ENCODE measurements at regions not wholly inside any gene's neighbourhood (a gene's known extent, or its start where the extent isn't known, plus 50 kb on each side); places are given as distances from the start of the nearest gene placed in this dataset.
A peak's percentile ranks its signal among the peaks of the same experiment; 100 is the strongest.
"Not testable (repeated sequence)": the region's sequence is repeated elsewhere in the genome, so short reads cannot be mapped to it uniquely, and the experiment has no call there.

GRCh38 chr1:196098000-196098399 is 510.2 kb downstream of the KCNT2 start:
- in situ Hi-C loops (cut with HindIII; ENCODE audit: low pct_unique_long_range_greater_than_20kb, low sequenced_read_pairs), result no loop called here
- no peak for DNase-seq (ENCODE audit: low read depth, low spot score)

GRCh38 chr1:196094821-196095220 is 513.4 kb downstream of the KCNT2 start:
- in situ Hi-C loops (cut with HindIII; ENCODE audit: low pct_unique_long_range_greater_than_20kb, low sequenced_read_pairs), result no loop called here
- DNase-seq (ENCODE audit: low read depth, low spot score), result no peak

GRCh38 chr1:196091397-196092135 is 516.7 kb downstream of the KCNT2 start:
- DNase-seq (ENCODE audit: low read depth, low spot score), result no peak
- in situ Hi-C loops (cut with HindIII; ENCODE audit: low pct_unique_long_range_greater_than_20kb, low sequenced_read_pairs), result no loop called here

GRCh38 chr1:196090226-196090625 is 518.0 kb downstream of the KCNT2 start:
- in situ Hi-C loops (cut with HindIII; ENCODE audit: low pct_unique_long_range_greater_than_20kb, low sequenced_read_pairs), result no loop called here
- no peak for DNase-seq (ENCODE audit: low read depth, low spot score)

- DNase-seq (ENCODE audit: low read depth, low spot score), result no peak
- in situ Hi-C loops (cut with HindIII; ENCODE audit: low pct_unique_long_range_greater_than_20kb, low sequenced_read_pairs), result no loop called here
Measured at GRCh38 chr1:196088541-196088940, 519.7 kb downstream of the KCNT2 start.

GRCh38 chr1:196078691-196079090 is 529.5 kb downstream of the KCNT2 start:
- DNase-seq (ENCODE audit: low read depth, low spot score), result no peak
- in situ Hi-C loops (cut with HindIII; ENCODE audit: low pct_unique_long_range_greater_than_20kb, low sequenced_read_pairs), result no loop called here

GRCh38 chr1:196075621-196076020 is 532.6 kb downstream of the KCNT2 start:
- in situ Hi-C loops (cut with HindIII; ENCODE audit: low pct_unique_long_range_greater_than_20kb, low sequenced_read_pairs), result no loop called here
- DNase-seq (ENCODE audit: low read depth, low spot score), result no peak

- DNase-seq (ENCODE audit: low read depth, low spot score), result no peak
- in situ Hi-C loops (cut with HindIII; ENCODE audit: low pct_unique_long_range_greater_than_20kb, low sequenced_read_pairs), result no loop called here
Measured at GRCh38 chr1:196074182-196074581, 534.1 kb downstream of the KCNT2 start.

GRCh38 chr1:196071447-196071846 is 536.8 kb downstream of the KCNT2 start:
- in situ Hi-C loops (cut with HindIII; ENCODE audit: low pct_unique_long_range_greater_than_20kb, low sequenced_read_pairs), result no loop called here
- DNase-seq (ENCODE audit: low read depth, low spot score), result no peak

- no peak for DNase-seq (ENCODE audit: low read depth, low spot score)
- in situ Hi-C loops (cut with HindIII; ENCODE audit: low pct_unique_long_range_greater_than_20kb, low sequenced_read_pairs), result no loop called here
Measured at GRCh38 chr1:196070940-196071339, 537.3 kb downstream of the KCNT2 start.

- in situ Hi-C loops (cut with HindIII; ENCODE audit: low pct_unique_long_range_greater_than_20kb, low sequenced_read_pairs), result no loop called here
- DNase-seq (ENCODE audit: low read depth, low spot score), result no peak
Measured at GRCh38 chr1:196063952-196064351, 544.3 kb downstream of the KCNT2 start.

GRCh38 chr1:196063294-196063693 is 544.9 kb downstream of the KCNT2 start:
- DNase-seq (ENCODE audit: low read depth, low spot score), result no peak
- in situ Hi-C loops (cut with HindIII; ENCODE audit: low pct_unique_long_range_greater_than_20kb, low sequenced_read_pairs), result no loop called here

- no peak for DNase-seq (ENCODE audit: low read depth, low spot score)
- in situ Hi-C loops (cut with HindIII; ENCODE audit: low pct_unique_long_range_greater_than_20kb, low sequenced_read_pairs), result no loop called here
Measured at GRCh38 chr1:196060539-196060938, 547.7 kb downstream of the KCNT2 start.

- in situ Hi-C loops (cut with HindIII; ENCODE audit: low pct_unique_long_range_greater_than_20kb, low sequenced_read_pairs), result no loop called here
- DNase-seq (ENCODE audit: low read depth, low spot score), result peak; percentile 14
Measured at GRCh38 chr1:196059210-196059609, 549.0 kb downstream of the KCNT2 start.

GRCh38 chr1:196056966-196057365 is 551.3 kb downstream of the KCNT2 start:
- DNase-seq (ENCODE audit: low read depth, low spot score), result no peak
- in situ Hi-C loops (cut with HindIII; ENCODE audit: low pct_unique_long_range_greater_than_20kb, low sequenced_read_pairs), result no loop called here

- in situ Hi-C loops (cut with HindIII; ENCODE audit: low pct_unique_long_range_greater_than_20kb, low sequenced_read_pairs), result no loop called here
- DNase-seq (ENCODE audit: low read depth, low spot score), result no peak
Measured at GRCh38 chr1:196049407-196049806, 558.8 kb downstream of the KCNT2 start.

- in situ Hi-C loops (cut with HindIII; ENCODE audit: low pct_unique_long_range_greater_than_20kb, low sequenced_read_pairs), result no loop called here
- DNase-seq (ENCODE audit: low read depth, low spot score), result no peak
Measured at GRCh38 chr1:196043268-196043667, 565.0 kb downstream of the KCNT2 start.

GRCh38 chr1:196034080-196034706 is 574.0 kb downstream of the KCNT2 start:
- in situ Hi-C loops (cut with HindIII; ENCODE audit: low pct_unique_long_range_greater_than_20kb, low sequenced_read_pairs), result no loop called here
- no peak for DNase-seq (ENCODE audit: low read depth, low spot score)

GRCh38 chr1:196031387-196031786 is 576.9 kb downstream of the KCNT2 start:
- in situ Hi-C loops (cut with HindIII; ENCODE audit: low pct_unique_long_range_greater_than_20kb, low sequenced_read_pairs); DNase-seq (ENCODE audit: low read depth, low spot score): not testable (repeated sequence)

All from SK-MEL-5 (cell line).